HG03457 (cell line): ENCODE measurements at regions not wholly inside any gene's neighbourhood (a gene's known extent, or its start where the extent isn't known, plus 50 kb on each side); places are given as distances from the start of the nearest gene placed in this dataset.

Experiments used
- ATAC-seq: cut with Tn5 transposase; IDR thresholded peaks from one replicate; pipeline ENCODE4 v1.9.1; 2021; ENCODE audit warnings: moderate number of reproducible peaks; ENCODE audit not compliant: unreplicated experiment

DNA sequence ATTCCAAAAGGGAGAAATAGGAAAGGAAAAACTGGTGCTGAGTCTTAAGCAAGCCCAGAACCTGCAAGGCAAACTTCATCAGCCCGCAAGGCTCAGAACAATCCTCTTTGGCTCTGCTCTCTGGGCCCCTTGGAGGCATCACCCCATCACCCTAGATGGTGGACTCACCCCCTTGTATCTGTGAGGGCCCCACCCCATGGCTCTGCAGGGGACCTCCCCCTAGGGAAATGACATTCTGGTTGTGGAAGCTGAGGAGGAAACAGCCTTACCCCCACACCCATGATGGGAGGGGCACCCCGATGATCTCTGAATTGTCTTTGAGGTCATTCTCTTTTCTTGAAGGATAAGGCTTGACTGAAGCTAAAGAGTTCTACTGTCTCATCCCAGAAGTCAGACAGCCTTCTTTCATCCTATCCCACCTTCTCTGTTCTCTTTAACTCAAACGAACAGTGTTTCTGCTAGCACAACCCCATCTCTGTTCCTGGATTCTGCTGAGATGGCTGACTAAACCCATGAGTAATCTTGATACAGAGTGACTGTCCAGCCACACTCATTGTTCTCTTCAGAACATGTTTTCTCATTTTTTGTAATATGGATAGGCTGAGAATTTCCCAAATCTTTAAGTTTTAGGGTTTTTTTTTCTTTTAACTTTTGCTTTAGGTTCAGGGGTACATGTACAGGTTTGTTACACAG lies 492.1 kb upstream of the MYT1L start:
- no peak for ATAC-seq

DNA sequence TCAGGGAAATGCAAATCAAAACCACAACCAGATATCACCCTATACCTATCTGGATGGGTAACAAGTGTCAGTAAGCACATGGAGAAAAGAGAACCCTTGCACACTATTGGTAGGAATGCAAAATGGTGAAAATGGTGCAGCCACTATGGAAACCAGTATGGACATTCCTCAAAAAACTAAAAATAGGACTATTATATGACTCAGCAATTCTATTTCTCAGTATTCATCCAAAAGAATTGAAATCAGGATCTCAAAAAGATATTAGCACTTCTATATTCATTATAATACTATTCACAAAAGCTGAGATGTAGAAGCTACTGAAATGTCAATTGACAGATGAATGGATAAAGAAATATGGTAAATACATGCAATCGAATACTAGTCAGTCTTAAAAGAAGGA lies 491.1 kb upstream of the MYT1L start:
- no peak for ATAC-seq

DNA sequence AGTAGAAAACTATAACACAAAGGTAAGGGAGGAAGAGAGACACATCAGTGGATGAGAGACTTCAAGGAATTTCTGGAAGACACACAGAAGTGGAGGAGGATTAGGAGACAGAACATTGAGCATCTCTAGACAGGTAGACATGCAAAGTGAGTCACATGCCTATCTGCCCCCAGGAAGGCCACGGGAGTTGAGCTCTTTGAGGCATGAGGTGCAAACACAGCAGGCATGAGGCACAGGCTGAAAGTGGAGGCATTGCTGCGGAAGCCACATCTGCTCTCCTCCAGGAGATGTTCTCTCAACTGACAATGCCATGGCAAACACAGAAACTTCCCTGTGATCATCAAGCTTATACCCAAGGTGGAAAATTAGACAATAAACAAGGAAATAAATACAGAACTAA lies 481.6 kb upstream of the MYT1L start:
- no peak for ATAC-seq

DNA sequence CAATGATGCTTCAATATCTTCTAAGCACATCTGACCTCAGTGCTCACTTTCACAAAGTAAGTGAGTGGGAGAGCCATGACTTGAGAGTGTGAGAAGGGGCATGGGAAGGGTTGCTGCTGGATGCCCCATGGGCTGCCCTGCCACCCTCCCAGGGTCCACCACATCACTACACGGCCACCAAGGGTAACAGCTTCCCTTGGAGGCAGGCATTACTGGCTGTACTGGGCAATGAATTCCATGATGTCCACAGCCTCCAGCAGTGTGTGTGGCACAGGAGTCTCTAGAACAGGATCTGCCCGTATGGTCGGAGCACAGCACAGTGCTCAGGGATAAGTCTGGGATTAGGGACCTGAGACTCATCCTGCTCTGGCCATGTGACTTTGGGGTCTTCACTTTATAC lies 481.0 kb upstream of the MYT1L start:
- ATAC-seq: no peak

DNA sequence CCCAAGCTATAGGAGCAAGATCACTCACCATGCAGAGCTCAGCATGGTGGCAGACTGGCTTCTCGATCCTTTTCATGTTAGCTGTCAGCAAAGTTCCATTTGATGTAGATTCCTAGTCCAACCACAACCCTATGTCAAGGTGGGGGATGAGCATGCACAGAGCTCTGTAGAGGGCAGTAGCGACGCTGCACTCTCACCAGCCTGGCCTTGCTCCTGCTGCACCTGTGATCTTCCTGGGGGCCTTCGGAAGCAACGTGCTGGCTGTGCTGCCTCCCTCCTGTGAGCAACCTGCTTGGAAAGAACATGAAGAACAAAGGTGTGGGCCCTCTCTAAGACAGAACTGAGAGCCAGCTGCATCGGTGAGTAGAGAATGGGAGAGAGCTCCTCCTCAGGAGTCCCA lies 479.4 kb upstream of the MYT1L start:
- ATAC-seq: no peak

DNA sequence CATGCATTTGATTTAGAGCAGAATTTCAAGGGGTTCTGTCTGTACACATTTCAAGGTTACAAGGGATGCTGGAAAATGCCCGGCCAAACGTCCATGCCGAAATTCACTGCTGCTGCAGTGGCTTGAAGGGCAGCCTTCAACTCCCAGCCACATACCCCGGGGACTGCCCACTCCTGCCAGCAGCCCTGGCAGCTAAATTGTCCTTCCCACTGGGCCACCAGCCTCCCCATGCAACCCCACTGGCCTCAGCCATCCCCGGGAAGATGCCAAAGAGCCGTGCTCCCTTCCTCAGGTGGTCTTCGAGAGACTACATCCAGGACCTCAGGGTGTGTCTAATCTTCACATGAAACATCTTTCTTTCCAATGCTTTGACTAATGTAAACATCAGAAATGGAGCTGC lies 478.7 kb upstream of the MYT1L start:
- ATAC-seq: no peak

DNA sequence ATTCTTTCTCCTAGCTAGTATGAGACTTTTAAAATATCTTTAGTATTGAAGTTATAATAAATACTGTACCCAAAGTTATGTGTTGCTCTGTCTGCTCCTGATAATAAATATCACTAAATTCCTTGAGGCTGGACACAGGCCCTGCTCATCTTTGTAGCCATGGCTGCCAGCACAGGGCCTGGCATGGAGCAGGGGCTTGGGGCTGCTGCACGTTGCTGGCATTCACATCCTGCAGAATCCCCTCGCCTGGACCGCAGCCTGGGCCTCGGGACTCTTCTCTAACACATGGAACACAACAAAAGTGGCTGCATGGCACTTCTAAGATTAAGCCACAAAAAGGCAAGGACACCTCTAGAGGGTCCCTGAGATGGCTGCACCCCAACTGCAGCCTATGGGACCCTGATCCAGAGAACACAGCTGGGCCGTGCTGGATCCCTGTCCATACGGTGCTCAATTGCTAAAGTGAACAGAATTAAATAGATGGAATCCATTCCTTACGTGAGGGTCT lies 477.5 kb upstream of the MYT1L start:
- ATAC-seq: no peak

DNA sequence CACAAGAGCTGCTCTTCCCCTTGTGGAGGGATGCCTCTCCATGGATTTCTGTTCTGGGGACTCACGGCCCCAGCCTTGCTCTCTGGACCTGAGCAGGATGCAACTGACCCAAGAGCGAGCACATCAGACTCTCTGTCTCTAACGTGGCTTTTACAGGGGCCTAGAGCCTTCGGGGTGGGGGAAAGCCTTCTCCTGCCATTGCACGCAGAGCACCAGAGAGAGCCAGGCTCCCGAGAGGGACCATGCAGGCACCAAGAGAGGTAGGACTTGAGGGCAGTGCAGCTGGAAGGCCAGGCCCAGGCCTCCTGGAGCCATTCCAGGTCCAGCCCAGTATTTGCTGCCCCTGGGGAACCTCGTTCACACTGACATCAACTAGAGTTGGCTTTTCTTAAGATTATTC lies 475.6 kb upstream of the MYT1L start:
- ATAC-seq: no peak

DNA sequence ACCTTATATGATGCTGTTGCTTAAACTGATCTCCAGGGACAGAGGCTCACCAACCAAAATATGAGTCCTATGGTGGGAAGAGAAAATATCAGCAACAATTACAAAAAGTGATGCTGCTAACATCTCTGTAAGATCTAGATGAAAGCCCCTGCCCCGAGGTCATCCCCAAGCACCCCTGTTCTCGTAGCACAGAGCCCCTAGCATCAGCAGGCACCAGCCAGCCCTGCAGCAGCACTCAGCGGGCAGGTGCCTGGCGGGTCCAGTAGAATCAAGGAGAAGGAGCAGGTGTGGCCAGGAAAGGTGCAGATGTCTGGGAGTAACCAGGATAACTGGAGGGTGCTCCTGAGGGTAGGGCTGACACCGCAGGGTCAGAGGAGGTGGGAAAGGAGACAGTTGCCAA lies 474.2 kb upstream of the MYT1L start:
- ATAC-seq: no peak

DNA sequence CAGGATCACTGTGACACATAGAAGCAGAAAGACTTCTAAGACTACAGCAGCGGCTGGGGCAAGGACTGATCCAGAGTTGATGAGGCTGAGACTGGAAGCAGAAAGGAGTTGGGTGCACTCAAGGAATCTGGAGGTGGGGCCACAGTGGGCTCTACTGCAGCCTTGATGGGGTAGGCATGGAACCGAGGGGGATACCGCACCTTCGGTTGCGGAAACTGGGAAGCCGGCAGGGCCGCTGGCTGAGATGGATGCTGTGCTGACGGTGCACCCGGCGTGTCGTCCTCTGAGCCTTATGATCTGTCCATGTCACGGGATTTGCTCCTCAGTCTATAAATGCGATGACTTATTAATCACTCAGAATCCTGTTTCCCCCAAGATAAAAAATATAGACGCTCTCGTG lies 473.5 kb upstream of the MYT1L start:
- no peak for ATAC-seq

DNA sequence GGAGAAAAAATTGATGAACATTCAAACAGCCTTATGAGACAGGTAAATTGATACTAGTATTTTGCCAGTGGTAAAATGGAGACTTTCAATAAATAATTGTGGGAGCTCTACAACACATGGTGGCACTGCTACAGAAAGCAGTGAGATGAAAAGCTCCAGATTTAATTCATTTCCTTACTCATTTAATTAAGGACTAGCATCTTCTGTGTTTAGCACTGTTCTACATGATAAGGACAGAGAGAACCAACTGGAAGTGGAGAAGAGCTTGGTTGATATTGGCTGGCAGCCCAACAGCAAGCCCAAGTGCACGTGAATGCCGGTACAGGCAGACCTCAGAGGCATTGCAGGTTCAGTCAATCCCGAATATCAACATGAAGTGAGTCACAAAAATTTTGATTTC lies 470.4 kb upstream of the MYT1L start:
- no peak for ATAC-seq

DNA sequence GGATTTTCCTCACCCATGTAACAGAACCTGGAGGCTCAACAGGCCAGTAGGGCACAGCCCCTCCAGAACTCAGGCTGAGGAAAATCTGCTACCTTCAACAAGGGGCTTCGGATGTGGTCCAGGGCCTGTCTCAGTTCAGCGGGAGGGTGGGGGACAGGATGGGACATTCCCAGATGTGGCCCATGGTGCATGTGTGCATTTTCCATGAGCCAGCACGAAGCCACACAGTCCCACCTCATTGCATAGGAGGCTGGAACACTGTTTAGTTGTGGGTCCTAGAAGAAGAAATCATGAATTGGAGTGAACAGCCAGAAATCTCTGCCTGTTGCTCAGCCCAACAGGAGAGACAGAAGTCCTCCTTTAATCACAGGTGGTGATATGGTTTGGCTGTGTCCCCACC lies 469.6 kb upstream of the MYT1L start:
- no peak for ATAC-seq

DNA sequence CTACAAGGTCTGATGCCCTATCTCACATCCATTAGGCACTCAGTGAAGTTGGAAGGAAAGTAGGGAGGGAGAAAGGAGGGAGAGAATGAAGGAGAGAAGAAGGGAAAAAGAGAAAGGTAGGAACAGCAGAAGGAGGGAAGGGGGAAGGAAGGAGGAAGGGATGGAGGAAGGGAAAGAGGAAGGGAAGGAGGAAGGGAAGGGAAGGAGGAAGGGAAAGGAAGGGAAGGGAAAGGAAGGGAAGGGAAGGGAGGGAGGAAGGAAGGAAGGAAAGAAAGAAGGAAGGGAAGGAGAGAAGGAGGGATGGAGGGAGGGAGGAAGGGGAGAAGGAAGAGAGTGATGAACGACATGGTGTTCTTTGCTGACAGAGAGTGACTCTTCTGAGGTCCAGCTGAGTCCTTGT lies 468.9 kb upstream of the MYT1L start:
- no peak for ATAC-seq

DNA sequence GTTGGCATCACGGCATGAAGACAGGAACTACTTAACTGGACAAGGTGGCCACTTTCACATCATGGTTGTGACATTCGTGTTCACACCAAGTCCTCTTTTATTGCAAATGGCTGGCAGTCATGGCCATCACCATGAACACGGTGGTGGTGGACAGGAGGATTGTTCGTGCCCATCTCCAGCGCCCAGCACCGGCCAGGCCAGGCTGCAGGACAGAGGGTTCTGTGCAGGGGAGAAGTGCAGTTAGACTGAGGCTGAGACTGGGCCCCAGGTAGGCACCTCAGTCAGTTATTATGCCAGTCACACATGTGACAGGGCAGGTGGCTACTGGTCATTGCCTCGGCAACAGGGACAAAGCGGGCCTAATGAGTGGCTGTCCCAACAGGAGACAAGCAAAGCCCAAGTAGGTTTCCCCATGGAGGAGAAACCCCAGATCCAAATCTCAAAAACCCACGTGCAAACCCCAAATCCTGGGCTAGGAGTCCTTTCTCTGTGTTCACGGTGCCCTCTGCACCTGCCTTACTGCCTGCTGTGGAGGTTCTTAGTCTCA lies 468.1 kb upstream of the MYT1L start:
- no peak for ATAC-seq

DNA sequence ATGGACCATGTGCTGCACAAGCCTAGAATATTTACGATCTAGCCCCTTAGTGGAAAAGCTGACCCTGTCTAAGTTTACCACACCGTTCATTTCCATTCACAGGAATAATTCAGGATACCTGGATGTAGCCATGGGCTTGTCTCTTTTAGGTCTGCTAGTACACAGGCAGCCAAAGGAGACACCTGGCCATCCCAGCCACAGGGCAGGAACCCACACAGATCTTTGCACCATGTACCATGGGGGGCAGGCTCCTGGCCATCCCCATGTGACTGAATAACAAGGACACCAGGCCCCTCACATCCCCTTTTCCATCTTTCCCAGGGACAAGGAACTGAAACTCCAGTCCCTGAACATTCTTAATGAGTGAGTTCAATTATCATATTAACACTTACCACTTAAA lies 467.3 kb upstream of the MYT1L start:
- ATAC-seq: no peak

DNA sequence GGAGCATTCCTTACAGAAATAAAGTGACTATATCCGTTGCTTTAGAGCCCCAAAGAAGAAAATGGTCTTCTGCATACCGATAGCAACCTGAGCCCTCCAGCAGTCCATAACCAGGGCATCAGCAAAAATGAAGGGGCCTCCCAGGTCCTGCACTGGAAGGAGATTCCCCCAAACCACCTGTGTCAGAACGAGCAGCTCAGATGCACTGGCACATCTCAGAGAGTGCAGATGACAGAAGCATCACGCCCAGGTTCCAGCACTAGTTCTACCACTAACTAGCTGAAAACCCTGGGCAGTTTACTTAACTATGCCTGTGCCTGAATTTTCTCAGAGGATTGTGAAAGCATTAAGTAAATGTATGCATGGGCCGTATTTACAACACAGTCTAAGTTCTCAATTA lies 466.7 kb upstream of the MYT1L start:
- ATAC-seq: no peak

DNA sequence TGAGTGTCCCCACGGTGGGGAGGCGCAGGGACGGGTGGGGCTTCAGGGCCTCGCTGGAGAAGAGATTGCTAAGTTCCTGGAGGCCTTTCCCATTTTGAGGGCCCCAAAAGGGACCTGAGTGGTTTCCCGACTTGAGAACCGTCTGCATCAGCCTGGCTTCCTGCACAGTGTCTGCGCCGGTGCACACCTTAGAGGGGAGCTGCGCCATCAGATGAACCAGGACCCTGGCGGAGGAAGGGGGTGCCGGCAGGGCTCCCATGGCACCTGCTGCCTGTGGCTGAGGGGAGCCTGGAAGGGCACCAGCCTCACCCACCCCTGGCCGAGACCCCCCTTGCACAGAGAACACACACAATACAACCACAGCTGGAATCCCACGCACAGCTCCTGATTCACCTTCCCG lies 465.1 kb upstream of the MYT1L start:
- no peak for ATAC-seq

DNA sequence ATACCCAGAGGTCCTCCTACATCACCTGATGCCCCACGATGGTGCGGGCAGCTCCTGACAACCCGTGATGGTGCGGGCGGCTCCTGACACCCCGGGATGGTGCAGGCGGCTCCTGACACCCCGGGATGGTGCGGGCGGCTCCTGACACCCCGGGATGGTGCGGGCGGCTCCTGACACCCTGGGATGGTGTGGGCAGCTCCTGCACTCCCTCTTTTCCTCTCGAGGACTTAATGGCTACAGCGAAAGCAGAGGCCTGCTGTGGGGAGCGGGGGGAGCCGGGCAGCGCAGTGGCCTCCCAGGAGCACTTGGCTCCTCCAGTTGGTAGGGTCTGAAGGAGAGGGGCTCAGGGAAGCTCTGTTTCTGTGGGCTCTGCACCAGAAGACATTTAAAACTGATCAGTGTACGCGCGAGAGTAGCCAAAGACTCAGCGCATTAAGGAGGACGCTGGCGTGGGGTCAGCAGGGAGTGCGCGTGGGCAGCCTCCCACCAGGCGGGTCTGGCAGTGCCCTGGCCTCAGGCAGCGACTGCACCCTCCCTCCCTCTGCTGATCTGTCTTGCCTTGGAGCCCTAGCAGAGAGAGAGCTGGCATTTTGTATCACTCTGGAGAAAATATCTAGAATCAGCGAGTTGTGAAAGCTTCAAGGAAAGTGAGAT lies 464.5 kb upstream of the MYT1L start:
- no peak for ATAC-seq

DNA sequence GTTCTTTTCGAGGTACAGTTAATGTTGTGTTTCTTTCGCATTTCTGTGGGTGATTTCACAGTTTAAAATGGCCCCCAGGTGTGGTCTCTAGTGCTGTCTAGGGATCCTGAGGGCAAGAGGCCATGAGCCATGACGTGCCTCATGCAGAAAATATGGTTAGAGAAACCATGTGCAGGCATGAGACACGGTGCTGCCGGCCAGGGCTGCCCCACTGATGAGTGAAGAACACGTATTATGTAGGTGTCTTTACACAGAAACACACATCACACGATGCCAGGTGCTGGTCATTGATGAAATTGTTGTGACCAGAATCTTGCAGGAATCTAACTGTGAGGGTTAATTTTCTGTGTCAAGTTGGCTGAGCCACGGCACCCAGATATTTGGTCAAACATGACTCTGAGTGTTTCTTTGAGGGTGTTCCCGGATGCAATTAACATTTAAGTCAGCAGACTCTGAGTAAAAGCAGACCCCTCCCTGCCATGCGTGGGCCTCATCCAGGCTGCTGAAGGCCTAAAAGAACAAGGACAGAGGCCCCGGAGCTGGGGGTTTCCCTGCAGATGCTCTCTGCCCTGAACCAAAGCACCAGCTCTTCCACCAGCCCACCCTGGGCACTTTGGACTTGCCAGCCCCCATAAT lies 463.0 kb upstream of the MYT1L start:
- no peak for ATAC-seq

DNA sequence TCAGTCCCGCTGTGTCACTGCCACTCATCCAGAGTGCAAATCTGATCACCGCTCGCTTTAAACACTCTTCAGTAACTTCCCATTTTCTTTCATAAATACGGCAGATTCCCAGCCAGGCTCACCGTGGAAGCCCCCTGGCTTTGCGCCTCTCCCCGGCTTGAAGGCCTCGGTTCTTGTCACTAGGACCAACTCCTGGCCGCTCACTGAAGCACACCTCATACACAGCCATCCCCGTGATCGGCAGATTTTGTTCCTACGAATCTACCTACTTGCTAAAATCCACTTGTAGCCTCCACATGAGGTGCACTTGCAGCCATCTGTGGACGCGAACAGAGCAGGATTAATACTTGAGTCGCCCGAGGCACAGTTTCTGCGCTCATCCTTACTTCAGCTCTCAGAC lies 462.4 kb upstream of the MYT1L start:
- no peak for ATAC-seq

DNA sequence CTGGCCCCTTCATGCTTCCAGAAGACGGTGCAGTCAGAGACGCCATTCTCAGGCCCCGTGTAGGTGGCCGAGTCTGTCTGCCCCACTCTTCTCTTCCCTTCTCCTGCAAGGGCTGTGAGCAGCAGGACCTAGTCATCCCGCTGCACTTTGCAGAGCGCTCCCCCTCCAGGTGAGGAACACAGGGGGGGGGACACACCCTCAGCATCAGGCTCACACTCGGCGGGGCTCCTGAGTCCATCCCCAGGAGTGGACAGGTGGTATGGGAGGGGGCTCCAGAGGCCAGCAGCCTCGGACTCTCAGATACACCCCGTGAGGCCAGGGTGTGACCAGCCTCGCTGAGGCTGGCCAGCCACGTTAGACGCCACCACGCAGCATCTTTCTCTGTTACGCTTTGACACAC lies 460.5 kb upstream of the MYT1L start:
- no peak for ATAC-seq

DNA sequence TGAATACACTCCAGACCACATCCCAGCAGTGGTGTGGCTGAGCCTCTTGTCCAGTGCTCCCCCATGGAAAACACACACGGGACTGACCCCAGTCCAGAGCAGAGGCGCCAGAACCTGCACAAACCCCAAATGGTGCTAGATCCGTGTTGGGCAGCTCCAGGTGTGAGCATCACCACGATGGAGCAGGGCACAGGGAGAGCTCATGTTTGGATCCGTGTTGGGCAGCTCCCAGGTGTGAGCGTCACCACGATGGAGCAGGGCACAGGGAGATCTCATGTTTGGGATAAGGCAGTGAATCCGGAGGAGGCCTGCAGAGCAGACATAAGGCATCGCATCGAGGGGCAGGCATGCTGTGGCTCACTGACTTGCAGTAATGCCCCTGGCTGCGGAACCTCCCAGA lies 460.0 kb upstream of the MYT1L start:
- no peak for ATAC-seq
